ENCODE measurements at regions not wholly inside any gene's neighbourhood (a gene's known extent, or its start where the extent isn't known, plus 50 kb on each side); places are given as distances from the start of the nearest gene placed in this dataset.
"Not testable (repeated sequence)": the region's sequence is repeated elsewhere in the genome, so short reads cannot be mapped to it uniquely, and the experiment has no call there.

- DNase-seq (ENCODE audit: low read depth in 2 of 2): no peak
Measured at GRCh38 chr12:25793196-25793595, 165.3 kb upstream of the RASSF8 start.

GRCh38 chr12:25794571-25794970, 163.9 kb upstream of the RASSF8 start:
- DNase-seq (ENCODE audit: low read depth in 2 of 2): no peak

DNA sequence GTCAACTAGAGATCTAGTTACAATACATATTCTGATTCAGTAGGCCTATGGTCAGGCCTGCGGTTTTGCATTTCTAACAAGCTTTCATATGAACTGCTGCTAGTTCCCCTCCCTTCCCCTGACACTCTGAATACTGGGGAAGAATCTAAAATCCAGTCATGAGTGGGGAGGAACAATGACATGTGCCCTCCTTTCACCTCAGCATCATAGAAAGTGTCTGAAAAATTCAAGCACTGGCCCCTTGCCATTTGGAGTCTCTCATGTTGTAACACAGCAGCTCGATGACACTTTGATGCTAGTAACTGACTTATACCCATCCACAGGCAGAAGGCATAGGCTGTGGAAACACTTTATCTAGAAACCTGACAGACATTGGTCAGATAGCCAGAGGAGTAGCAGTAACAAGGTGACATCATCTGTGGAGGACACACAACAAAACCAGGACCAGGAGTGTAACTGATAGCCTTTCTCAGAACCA, 161.9 kb upstream of the RASSF8 start:
- no peak for DNase-seq (ENCODE audit: low read depth in 2 of 2)

DNA sequence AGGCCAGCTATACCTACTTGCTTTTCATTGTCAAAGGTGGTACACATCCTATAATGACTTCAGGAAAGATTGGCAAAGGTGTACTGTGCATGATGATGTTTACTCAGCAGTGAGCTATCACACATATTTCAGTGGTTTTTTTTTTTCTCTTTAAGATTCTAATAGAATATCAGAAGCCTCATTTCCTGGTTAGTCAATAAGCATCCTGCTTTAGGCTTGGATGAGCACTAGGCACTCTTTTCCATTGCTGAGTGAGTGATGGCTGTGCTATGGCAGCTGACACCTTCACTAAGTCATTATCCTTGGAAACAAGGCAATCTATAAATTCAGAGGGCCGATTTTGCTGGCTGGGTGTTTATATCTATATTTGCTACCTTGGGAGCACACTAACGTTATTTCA, 161.1 kb upstream of the RASSF8 start:
- no peak for DNase-seq (ENCODE audit: low read depth in 2 of 2)

- no peak for DNase-seq (ENCODE audit: low read depth in 2 of 2)
Measured at GRCh38 chr12:25797949-25798348, 160.5 kb upstream of the RASSF8 start.

GRCh38 chr12:25800101-25800500, 158.4 kb upstream of the RASSF8 start:
- no peak for DNase-seq (ENCODE audit: low read depth in 2 of 2)

GRCh38 chr12:25801734-25802133, 156.7 kb upstream of the RASSF8 start:
- DNase-seq (ENCODE audit: low read depth in 2 of 2): no peak

- DNase-seq (ENCODE audit: low read depth in 2 of 2): no peak
Measured at GRCh38 chr12:25802143-25802542, 156.3 kb upstream of the RASSF8 start.

- not testable (repeated sequence) for DNase-seq (ENCODE audit: low read depth in 2 of 2)
Measured at GRCh38 chr12:25803029-25803664, 155.3 kb upstream of the RASSF8 start.

DNA sequence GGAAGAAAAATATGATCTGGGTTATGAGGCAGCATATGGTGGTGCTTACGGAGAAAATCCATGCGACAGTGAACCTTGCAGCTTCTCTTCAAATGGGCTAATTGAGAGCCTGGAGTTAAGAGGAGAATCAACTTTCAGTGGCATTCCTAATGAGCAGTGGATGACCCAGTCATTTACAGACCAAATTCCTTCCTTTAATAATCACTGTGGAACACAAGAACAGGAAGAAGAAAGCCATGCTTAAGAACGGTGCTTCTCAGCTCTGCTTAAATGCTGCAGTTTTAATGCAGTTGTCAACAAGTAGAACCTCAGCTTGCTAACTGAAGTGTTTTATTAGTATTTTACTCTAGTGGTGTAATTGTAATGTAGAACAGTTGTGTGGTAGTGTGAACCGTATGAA, 154.2 kb upstream of the RASSF8 start:
- DNase-seq (ENCODE audit: low read depth in 2 of 2): not testable (repeated sequence)

- no peak for DNase-seq (ENCODE audit: low read depth in 2 of 2)
Measured at GRCh38 chr12:25806271-25806670, 152.2 kb upstream of the RASSF8 start.

DNA sequence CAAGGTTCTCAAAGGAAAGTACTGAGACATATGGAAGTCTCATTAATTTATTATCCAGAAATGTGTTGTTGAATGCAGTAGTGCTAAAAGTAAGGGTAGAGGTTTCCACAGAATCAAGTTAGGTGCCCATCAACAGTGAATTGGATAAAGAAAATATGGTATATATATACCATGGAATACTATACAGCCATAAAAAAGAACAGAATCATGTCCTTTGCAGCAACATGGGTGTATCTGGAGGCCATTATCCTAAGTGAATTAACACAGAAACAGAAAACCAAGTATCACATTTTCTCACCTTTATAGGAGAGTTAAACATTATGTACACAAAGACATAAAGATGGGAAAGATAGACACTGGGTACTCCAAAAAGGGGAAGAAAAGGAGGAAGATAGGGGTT, 149.9 kb upstream of the RASSF8 start:
- DNase-seq (ENCODE audit: low read depth in 2 of 2): no peak

DNA sequence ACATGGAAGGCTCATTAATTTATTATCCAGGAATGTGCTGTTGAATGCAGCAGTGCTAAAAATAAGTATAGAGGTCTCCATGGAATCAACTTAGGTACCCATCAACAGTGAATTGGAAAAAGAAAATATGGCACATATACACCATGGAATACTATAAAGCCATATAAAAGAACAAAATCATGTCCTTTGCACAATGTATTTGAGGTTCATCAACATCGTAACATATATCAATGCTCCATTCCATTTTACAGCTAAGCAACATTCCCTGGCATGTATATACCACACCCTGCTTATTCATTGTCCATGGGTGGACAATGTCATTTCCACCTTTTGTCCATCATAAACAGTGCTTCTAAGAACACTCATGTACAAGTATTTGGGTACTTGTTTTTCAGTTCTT, 147.8 kb upstream of the RASSF8 start:
- no peak for DNase-seq (ENCODE audit: low read depth in 2 of 2)

DNA sequence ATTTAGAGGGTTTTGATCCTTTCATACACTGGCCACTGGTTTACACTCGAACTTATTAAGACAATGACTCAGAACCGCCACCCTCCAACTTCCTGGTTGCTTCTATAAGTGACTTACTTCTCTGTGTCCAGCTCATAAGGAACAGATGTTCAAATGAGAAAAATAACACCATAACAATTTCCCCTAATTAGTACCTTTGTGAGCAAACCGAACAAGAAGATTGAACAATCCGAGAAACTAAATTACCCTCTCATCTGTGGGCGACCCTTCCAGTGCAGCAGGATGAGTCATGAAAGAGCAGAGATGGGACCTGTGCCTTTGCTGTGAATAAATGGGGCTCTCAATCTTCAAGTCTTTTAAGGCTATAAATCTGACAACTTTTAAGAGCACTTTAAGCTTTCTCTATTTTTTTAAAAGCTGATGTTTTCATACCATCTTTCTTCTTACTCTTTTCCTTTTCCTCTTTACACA, 146.8 kb upstream of the RASSF8 start:
- no peak for DNase-seq (ENCODE audit: low read depth in 2 of 2)

GRCh38 chr12:25812295-25812694, 146.2 kb upstream of the RASSF8 start:
- DNase-seq (ENCODE audit: low read depth in 2 of 2): no peak

- no peak for DNase-seq (ENCODE audit: low read depth in 2 of 2)
Measured at GRCh38 chr12:25813843-25814242, 144.6 kb upstream of the RASSF8 start.

GRCh38 chr12:25816637-25817036, 141.8 kb upstream of the RASSF8 start:
- DNase-seq (ENCODE audit: low read depth in 2 of 2): no peak

DNA sequence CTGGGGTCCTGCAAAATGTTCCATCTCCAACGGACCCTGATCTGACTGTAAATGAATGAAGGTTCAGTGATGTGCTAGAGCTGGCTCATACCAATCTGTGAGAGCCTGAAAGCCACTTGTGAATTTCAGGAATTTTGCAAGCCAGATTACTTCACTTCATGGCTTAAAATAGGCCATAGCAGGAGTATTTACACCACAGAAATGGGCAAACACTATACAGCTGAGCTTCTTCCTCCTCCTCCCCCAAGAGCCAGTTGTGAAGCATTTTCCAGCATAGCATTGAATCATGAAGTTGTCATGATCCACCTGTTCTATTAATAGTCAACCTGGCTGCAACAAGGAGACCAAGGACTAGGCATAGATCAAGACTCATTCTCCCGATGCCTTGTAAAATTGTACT, 141.3 kb upstream of the RASSF8 start:
- DNase-seq (ENCODE audit: low read depth in 2 of 2): no peak

DNA sequence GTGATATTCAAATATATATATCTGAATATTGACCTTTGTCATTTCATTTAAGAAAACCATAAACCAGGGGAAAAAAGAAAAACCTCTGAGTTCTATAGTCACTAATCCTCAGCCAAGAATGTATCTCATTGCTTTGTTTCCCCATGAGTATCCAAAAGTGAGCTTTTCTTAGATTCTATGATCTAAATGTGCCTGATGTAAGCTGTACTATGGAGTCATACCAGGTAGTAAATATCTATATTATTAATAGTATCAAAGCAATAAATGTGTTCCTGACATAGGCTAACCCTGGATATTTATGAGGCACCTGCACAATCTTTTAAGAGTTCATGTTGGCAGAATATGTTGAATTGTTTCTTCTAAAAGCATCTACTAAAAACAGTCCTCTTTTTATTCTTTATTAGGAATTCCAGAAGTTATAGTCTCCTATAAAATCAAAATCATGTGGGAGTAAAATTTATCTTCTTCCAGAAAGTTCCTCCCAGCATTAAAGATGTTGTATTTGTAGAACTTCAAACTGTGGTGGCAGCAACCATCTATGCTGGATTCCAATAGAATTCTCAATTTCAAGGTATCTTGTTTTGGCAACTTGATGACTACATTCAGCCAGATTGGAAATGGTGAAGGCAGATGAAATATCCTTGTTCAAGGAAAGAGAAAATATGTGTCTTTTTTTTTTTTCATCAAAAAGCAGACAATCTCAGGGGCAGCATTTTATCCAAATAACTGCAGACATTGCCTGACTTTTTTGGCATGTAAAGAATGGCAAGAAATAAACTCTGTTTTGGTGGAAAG, 139.7 kb upstream of the RASSF8 start:
- DNase-seq (ENCODE audit: low read depth in 2 of 2): no peak

GRCh38 chr12:25819691-25820090, 138.8 kb upstream of the RASSF8 start:
- no peak for DNase-seq (ENCODE audit: low read depth in 2 of 2)

- DNase-seq (ENCODE audit: low read depth in 2 of 2): no peak
Measured at GRCh38 chr12:25822281-25822680, 136.2 kb upstream of the RASSF8 start.

DNA sequence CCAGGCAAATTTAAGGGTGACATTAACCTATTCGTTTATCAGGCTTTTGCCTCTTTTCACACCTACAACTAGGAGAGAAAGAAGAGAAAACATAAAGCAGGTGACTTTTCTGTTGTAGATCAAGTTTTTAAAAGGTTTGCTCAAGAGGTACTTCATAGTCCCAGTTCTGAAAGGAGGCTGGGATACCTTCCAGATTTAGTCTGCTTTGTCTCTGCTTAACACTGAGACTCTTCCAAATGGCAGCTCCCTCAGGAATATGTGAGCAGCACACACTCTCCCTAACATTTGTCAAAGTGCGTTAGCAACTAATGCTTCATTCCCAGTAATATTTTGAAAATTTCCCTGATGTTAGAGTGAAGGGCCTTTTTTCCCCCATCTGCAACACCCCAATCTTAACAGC, 133.7 kb upstream of the RASSF8 start:
- DNase-seq (ENCODE audit: low read depth in 2 of 2): no peak

DNA sequence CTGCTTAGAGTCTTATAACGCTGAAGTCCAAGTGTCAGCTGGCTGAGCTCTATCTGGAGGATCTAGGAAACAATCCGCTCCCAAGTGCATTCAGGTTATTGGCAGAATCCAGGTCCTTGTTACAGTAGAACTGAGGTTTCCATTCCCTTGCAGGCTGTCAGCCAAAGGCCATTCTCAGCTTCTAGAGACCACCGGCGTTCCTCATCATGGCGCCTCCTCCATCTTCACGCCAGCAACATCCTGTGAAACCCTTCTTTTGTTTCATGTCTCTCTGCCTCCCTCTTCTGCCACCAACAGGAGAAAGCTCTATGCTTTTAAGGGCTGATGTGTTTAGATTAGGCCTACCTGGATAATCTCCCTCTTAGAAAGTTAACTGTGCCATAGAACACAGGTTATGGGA, 133.0 kb upstream of the RASSF8 start:
- DNase-seq (ENCODE audit: low read depth in 2 of 2): no peak

All from fibroblast of skin of left biceps (primary cell).